ENCODE measurements at regions not wholly inside any gene's neighbourhood (a gene's known extent, or its start where the extent isn't known, plus 50 kb on each side); places are given as distances from the start of the nearest gene placed in this dataset.
"Not testable (repeated sequence)": the region's sequence is repeated elsewhere in the genome, so short reads cannot be mapped to it uniquely, and the experiment has no call there.

DNA sequence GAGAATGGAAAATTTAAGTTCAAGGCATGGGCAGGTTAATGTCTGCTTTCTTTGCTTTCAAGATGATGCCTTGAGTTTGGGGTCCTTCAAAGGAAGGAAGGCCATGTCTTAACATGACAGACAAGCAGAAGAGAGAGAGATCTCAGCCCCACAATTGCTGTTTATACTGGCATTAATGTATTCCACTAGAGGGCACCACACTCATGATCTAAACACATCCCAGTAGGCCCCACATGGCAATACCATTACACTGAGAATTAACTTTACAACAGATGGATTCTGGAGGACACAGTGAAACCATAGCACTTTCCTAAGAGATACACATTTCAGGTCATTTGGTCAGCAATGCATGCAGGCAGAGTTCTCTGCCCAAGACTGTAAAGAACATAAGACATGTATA is 1460.3 kb downstream of the RPIA start:
- intact Hi-C loops (cut with DNase I, micrococcal nuclease); H3K36me3 Mint-ChIP-seq (ENCODE audit: low read depth); H3K27me3 Mint-ChIP-seq; H3K4me3 Mint-ChIP-seq; H3K4me1 Mint-ChIP-seq; CTCF ChIA-PET; H3K9me3 Mint-ChIP-seq (ENCODE audit: low read depth); POLR2A ChIA-PET; ATAC-seq; H3K27ac Mint-ChIP-seq; DNase-seq: not testable (repeated sequence)

DNA sequence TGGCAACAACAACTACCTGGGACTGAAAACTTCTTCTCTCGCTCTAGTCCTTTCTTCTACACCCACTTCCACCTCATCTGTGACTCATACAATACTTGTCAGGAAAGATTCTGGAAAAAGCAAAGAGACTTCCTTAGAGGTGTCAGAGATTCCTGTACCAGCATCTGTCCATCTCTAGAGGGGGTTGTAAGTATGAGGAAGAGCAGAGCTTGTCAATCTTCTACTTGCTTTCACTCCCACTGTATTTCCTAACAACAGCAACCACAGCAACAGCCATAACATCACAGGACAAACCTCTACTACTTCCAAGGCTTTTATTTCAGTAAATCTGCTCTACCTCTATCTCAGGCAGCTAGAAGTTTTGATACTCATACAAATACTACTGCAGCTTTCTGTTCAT is 1479.5 kb downstream of the RPIA start:
- H3K36me3 Mint-ChIP-seq (ENCODE audit: low read depth); H3K27me3 Mint-ChIP-seq; H3K9me3 Mint-ChIP-seq (ENCODE audit: low read depth); intact Hi-C loops (cut with DNase I, micrococcal nuclease); ATAC-seq; H3K4me3 Mint-ChIP-seq; CTCF ChIA-PET; H3K4me1 Mint-ChIP-seq; DNase-seq; H3K27ac Mint-ChIP-seq; POLR2A ChIA-PET: not testable (repeated sequence)

DNA sequence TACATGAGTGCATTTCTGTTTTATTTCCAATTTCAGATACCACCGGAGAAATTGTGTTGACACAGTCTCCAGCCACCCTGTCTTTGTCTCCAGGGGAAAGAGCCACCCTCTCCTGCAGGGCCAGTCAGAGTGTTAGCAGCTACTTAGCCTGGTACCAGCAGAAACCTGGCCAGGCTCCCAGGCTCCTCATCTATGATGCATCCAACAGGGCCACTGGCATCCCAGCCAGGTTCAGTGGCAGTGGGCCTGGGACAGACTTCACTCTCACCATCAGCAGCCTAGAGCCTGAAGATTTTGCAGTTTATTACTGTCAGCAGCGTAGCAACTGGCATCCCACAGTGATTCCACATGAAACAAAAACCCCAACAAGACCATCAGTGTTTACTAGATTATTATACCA is 1481.6 kb downstream of the RPIA start:
- H3K36me3 Mint-ChIP-seq (ENCODE audit: low read depth); H3K4me1 Mint-ChIP-seq; H3K27me3 Mint-ChIP-seq; H3K9me3 Mint-ChIP-seq (ENCODE audit: low read depth); POLR2A ChIA-PET; intact Hi-C loops (cut with DNase I, micrococcal nuclease); CTCF ChIA-PET; ATAC-seq; DNase-seq; H3K4me3 Mint-ChIP-seq; H3K27ac Mint-ChIP-seq: not testable (repeated sequence)

GRCh38 chr2:90179591-90179990 is 1488.1 kb downstream of the RPIA start:
- not testable (repeated sequence) for DNase-seq

GRCh38 chr2:90207454-90208058 is 1516.1 kb downstream of the RPIA start:
- ATAC-seq (no peak), DNase-seq (peak; percentile 8)
- intact Hi-C loops (cut with DNase I, micrococcal nuclease), result no loop called here
- ChIA-PET POLR2A (no interaction called here), CTCF (no interaction called here)
- Mint-ChIP-seq H3K9me3 (ENCODE audit: low read depth) (no peaks in the 10 kb centered on the region), H3K27ac (no peak overlapping the region), H3K27me3 (peaks cover 2% of the 10 kb centered on the region), H3K4me3 (no peak overlapping the region), H3K36me3 (ENCODE audit: low read depth) (no peaks in the 10 kb centered on the region), H3K4me1 (no peaks in the 10 kb centered on the region)

More at GRCh38 chr2:90179591-90179990, 1488.1 kb downstream of the RPIA start:
- H3K4me3 Mint-ChIP-seq; H3K27me3 Mint-ChIP-seq; H3K9me3 Mint-ChIP-seq (ENCODE audit: low read depth); ATAC-seq; POLR2A ChIA-PET; CTCF ChIA-PET; H3K36me3 Mint-ChIP-seq (ENCODE audit: low read depth); H3K27ac Mint-ChIP-seq; H3K4me1 Mint-ChIP-seq; intact Hi-C loops (cut with DNase I, micrococcal nuclease): not testable (repeated sequence)

DNA sequence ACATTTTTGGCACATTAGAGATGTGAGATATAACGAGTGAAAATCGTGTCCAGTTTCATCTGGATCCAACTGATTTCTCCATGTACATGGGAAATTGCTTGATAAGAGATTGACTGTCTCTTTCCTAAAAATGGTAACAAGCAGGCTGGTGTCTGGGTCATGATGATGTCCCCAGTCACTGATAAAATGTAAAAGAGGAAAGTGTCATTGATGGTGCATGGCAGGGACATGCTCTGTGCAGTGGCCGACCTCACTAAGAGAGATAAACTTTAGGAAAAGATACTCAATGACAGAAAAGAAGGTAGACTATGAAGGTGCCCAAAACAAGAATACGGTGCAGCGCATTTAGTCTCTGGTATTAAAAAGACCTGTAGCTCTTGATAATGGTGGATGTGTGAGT is 1517.5 kb downstream of the RPIA start:
- Mint-ChIP-seq H3K9me3 (ENCODE audit: low read depth) (no peaks in the 10 kb centered on the region), H3K27me3 (no peaks in the 10 kb centered on the region), H3K4me3 (no peak overlapping the region), H3K27ac (no peak overlapping the region), H3K36me3 (ENCODE audit: low read depth) (no peaks in the 10 kb centered on the region), H3K4me1 (no peaks in the 10 kb centered on the region)
- ChIA-PET CTCF (no interaction called here), POLR2A (no interaction called here)
- intact Hi-C loops (cut with DNase I, micrococcal nuclease), result no loop called here
- no peak for ATAC-seq
- no peak for DNase-seq

GRCh38 chr2:90209806-90210205 is 1518.3 kb downstream of the RPIA start:
- ChIA-PET POLR2A (no interaction called here), CTCF (no interaction called here)
- H3K4me3 Mint-ChIP-seq, result no peak overlapping the region
- H3K27me3 Mint-ChIP-seq, result no peaks in the 10 kb centered on the region
- H3K9me3 Mint-ChIP-seq (ENCODE audit: low read depth), result no peaks in the 10 kb centered on the region
- DNase-seq (no peak), ATAC-seq (no peak)
- H3K4me1 Mint-ChIP-seq, result no peaks in the 10 kb centered on the region
- H3K27ac Mint-ChIP-seq, result no peak overlapping the region
- intact Hi-C loops (cut with DNase I, micrococcal nuclease), result no loop called here
- H3K36me3 Mint-ChIP-seq (ENCODE audit: low read depth), result no peaks in the 10 kb centered on the region

GRCh38 chr2:90215880-90216279 is 1524.4 kb downstream of the RPIA start:
- H3K36me3 Mint-ChIP-seq (ENCODE audit: low read depth); ATAC-seq; H3K27ac Mint-ChIP-seq; POLR2A ChIA-PET; H3K4me1 Mint-ChIP-seq; H3K4me3 Mint-ChIP-seq; DNase-seq; H3K27me3 Mint-ChIP-seq; intact Hi-C loops (cut with DNase I, micrococcal nuclease); H3K9me3 Mint-ChIP-seq (ENCODE audit: low read depth); CTCF ChIA-PET: not testable (repeated sequence)

DNA sequence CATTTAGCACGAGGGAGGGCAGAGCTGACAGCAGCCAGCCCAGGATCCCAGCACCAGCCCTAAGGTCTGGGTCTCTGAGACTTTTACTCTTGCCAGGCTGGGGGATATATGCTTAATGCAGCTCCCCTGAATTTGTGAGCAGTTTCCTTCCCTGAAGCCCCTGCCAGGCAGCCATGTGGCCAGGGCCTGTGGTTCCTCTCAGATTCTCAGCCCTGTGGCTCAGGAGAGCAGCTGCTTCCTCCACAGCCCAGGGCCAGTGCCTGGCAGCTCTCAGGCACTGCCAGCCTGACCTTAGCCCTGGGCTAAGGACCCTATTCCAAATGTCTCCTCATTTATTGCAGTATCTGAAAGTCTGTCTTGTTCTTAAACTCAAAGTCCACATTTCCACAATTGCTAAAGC is 1525.3 kb downstream of the RPIA start:
- H3K36me3 Mint-ChIP-seq (ENCODE audit: low read depth); DNase-seq; CTCF ChIA-PET; intact Hi-C loops (cut with DNase I, micrococcal nuclease); H3K4me3 Mint-ChIP-seq; H3K9me3 Mint-ChIP-seq (ENCODE audit: low read depth); ATAC-seq; H3K4me1 Mint-ChIP-seq; POLR2A ChIA-PET; H3K27ac Mint-ChIP-seq; H3K27me3 Mint-ChIP-seq: not testable (repeated sequence)

DNA sequence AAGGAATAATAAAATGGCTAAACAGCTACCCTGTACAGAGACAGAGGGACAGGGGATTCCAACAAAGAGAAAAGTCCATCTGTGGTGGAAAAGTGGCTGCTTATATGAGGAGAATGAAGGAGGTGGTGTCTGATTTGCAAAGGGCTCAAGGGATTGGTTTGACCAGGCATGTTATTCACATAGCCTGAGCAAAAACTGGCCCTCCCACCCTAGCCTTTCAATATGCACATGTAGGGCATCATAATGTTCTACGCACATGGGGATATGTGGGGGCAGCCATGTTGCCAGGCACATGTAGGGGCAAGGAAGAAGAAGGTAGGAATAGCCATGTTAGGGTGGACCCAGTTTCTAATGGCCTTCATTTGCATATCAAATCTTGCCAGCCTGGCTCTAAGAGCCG is 1527.1 kb downstream of the RPIA start:
- POLR2A ChIA-PET; H3K4me1 Mint-ChIP-seq; CTCF ChIA-PET; H3K4me3 Mint-ChIP-seq; DNase-seq; H3K27me3 Mint-ChIP-seq; H3K27ac Mint-ChIP-seq; intact Hi-C loops (cut with DNase I, micrococcal nuclease); H3K9me3 Mint-ChIP-seq (ENCODE audit: low read depth); ATAC-seq; H3K36me3 Mint-ChIP-seq (ENCODE audit: low read depth): not testable (repeated sequence)

- intact Hi-C loops (cut with DNase I, micrococcal nuclease); CTCF ChIA-PET; DNase-seq; ATAC-seq; H3K27me3 Mint-ChIP-seq; H3K27ac Mint-ChIP-seq; H3K4me1 Mint-ChIP-seq; H3K9me3 Mint-ChIP-seq (ENCODE audit: low read depth); POLR2A ChIA-PET; H3K36me3 Mint-ChIP-seq (ENCODE audit: low read depth); H3K4me3 Mint-ChIP-seq: not testable (repeated sequence)
Measured at GRCh38 chr2:90220623-90221299, 1529.3 kb downstream of the RPIA start.

DNA sequence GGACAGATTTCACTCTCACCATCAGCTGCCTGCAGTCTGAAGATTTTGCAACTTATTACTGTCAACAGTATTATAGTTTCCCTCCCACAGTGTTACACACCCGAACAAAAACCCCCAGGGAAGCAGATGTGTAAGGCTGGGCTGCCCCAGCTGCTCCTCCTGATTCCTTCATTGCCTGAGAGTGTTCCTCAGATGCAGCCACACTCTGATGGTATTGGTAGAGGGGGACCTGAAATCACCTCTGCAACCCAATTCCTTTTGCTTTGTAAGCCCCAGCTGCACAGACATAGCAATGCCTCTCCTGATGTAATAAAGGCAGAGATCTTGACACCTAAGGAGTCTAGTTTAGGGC is 1529.8 kb downstream of the RPIA start:
- intact Hi-C loops (cut with DNase I, micrococcal nuclease), result no loop called here
- POLR2A ChIA-PET, result no interaction called here
- no peak for ATAC-seq
- Mint-ChIP-seq H3K36me3 (ENCODE audit: low read depth) (no peaks in the 10 kb centered on the region), H3K9me3 (ENCODE audit: low read depth) (no peaks in the 10 kb centered on the region), H3K27ac (no peak overlapping the region), H3K4me3 (no peak overlapping the region), H3K4me1 (no peaks in the 10 kb centered on the region), H3K27me3 (no peaks in the 10 kb centered on the region)
- CTCF ChIA-PET, result no interaction called here
- DNase-seq, result no peak

GRCh38 chr2:90224767-90225166 is 1533.3 kb downstream of the RPIA start:
- H3K4me1 Mint-ChIP-seq; intact Hi-C loops (cut with DNase I, micrococcal nuclease); H3K9me3 Mint-ChIP-seq (ENCODE audit: low read depth); H3K4me3 Mint-ChIP-seq; POLR2A ChIA-PET; H3K27ac Mint-ChIP-seq; CTCF ChIA-PET; H3K27me3 Mint-ChIP-seq; DNase-seq; H3K36me3 Mint-ChIP-seq (ENCODE audit: low read depth); ATAC-seq: not testable (repeated sequence)

All from activated CD4-positive, alpha-beta T cell treated with anti-CD3 and anti-CD28 coated beads for 36 hours (primary cell).